AG08395 (cell line): ENCODE measurements at regions not wholly inside any gene's neighbourhood (a gene's known extent, or its start where the extent isn't known, plus 50 kb on each side); places are given as distances from the start of the nearest gene placed in this dataset.
"Not testable (repeated sequence)": the region's sequence is repeated elsewhere in the genome, so short reads cannot be mapped to it uniquely, and the experiment has no call there.

ENCODE experiments used
- DNase-seq: peaks from one replicate; pipeline ENCODE4 v3.0.0; 2012; ENCODE audit warnings: mixed read lengths, low spot score

DNA sequence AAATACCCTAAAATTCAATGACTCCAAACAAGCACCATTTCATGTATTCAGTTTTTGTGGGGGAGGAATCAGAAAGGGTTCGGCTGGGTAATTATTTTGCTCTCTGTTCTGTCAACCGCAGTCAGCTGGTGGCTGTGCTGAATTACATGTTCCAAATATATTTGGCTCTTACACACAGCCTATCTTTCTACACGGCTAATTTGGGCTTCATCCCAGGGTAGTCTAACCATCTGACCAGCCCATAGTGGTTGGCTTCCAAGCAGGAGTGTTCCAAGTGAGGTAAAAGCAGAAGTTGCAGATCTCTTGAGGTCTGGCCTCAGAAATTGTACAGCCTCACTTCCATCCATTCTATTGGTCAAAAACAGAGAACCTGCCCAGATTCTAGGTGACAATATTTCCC, 760.8 kb upstream of the SEMA6D start:
- no peak for DNase-seq

DNA sequence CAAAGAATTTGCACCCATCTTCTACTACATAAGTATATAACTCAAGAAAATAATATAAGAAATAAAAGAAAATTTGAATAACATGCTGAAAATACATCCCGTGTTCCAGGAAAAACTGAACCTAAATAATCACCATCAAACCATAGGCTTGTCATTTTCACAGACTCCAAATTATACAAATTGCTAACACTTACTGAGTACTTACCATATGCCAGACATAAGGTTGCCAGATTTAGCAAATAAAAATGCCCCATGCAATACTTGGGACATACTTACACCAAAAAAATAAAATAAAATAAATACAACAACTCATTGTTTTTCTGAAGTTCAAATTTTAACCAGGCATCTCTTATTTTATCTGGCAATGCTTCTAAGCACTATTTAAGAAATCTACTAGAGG, 760.4 kb upstream of the SEMA6D start:
- DNase-seq, result no peak

DNA sequence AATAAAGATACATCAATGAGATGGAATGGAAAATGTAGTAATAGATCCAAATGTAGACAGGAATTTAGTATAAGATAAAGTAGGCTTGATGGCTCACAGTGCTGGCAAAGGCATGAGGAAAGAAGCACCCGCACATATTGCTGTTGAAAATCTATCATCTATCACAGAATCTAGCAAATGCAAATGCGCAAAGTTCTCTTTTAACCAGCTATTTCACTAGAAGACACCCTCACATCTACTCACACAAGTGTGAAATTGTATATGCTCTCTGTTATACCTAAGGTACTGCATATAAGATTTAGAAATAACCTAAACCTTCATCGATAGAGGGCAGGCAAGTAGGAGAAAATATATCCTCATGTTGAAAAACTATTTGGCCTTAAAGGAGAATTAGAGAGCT, 756.7 kb upstream of the SEMA6D start:
- no peak for DNase-seq

DNA sequence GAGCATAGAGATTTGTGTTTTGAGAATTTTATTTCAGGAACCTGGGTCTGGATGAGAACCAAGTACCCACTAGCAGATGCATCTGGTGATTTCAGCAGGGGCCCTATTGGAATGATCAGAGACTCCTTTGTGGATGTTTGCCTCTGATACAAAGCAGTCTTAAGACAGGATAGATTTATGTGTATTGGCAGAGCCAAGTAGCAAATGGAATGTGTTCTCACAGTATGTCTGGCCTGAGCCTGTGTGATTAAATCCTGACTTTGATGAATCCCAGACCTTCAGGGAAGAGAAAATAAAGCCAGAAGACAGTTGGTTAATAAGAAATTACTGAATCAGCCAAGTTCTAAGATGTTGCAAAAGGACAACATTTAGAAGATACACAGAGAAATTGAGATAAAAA, 755.5 kb upstream of the SEMA6D start:
- no peak for DNase-seq

DNA sequence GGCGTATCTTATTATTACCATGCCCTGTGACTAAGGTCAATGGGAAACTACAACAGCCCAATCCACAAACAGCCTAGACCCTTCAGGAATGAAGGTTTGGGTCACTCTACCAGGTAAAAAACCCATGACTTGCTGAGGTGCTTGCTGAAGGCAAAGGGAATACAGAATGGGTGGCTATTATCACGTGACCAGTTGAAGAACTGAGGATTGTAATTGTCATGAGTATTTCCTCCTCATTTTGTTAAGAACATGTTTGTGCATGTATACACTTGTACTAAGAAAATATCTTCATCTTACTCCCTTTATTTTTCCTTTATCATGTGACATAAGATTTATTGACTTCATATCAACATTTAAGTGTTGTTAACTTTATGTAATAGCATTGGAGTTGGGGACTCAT, 729.2 kb upstream of the SEMA6D start:
- DNase-seq, result not testable (repeated sequence)

DNA sequence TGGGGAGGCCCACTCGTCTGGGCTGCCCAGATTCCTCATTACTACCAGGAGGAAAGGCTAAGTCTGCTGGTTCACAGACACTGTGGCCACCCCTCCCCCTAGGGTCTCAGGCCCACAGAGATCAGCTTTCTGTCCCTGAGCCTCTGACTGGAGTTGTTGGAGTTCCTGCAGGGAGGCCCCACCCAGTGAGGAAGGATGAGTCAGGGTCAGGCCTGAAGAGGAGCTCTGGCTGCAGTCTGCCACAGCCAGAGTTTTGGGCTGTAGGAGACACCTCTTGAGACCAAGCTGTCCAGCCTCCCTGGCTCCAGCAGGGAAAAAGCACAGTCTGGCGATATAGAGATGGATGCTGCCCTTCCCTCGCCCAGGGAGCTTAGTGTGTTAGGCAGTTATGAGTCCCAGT, 720.9 kb upstream of the SEMA6D start:
- DNase-seq, result no peak

DNA sequence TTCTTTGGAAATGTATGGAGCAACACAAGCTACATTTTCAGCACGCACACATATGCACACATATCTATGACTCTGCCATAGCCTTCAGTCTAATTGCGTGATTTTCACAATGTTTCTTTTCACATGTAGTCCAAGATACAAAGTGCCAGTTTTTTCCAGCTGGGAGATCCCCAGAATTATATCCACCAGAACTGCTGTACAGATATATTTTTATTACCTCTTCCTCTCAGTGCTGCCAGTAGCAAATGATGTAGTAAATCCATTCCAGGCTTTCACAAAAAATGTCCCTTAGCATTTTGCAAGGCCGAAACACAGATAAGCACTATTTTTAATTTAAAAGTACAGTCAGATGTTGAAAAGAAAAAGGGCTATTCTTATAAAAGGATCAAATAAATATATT, 719.8 kb upstream of the SEMA6D start:
- DNase-seq, result no peak

DNA sequence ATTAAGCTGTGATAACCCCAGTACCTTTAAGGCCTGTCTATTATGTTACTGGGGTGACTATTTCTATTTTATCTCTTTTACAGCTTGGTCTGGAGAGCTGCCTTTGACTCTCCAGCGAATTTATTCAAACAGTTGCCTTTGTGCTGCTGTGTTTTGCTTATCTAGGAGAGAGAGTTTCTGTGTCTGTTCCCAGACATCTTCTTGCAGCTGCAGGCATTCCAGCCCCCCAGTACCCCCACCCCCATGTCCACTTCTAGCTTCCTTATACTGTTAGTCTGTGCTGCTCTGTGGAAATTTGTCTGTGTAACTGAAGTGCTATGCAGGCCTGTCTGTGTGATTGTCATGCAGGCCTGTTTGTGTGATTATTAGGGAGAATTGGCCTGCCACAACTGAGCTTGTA, 713.7 kb upstream of the SEMA6D start:
- no peak for DNase-seq

DNA sequence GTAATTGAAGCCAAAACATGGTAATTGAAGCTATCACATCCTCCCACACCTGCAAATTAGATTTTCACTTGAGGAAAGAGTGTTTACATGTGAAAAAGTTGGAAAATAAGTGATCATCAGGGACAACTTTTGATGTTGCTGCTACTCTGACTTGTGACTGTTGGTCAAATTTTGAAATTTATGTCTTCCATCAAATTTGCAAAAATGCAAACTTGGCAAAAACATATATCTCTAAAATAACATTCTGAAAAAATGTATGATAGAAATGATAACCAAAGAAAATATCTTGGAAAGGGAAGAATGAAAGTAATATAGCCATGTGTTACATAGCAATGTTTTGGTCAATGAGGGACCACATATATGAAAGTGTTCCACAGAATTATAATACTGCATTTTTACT, 703.9 kb upstream of the SEMA6D start:
- no peak for DNase-seq

DNA sequence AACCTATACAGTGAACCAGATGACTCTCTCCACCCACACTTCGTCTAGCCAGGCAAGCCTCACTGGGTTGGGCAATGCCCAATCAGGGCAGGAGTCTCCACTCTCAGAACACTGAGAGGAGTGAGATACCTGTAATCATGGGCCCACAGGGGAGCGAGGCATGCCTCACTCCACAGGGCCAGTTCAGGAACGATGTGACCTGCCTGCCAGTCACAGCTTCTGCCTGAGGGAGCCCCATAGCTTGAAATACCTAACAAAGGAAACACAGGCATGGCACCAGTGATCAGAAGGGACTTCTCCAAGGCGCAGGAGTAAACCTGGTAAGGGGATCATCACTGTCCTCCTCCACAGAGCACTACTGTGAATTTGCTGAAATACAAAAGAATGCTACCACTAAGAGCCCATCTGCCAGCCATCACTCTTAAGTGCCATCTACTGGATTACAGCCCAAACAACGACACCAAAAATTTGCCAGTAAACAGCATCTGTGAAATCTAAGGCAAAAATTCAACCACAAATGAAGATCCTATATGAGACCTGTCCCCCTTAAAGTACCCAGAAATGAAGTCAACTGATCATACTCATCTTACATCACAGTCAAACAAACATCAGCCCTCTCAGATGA, 689.9 kb upstream of the SEMA6D start:
- no peak for DNase-seq

DNA sequence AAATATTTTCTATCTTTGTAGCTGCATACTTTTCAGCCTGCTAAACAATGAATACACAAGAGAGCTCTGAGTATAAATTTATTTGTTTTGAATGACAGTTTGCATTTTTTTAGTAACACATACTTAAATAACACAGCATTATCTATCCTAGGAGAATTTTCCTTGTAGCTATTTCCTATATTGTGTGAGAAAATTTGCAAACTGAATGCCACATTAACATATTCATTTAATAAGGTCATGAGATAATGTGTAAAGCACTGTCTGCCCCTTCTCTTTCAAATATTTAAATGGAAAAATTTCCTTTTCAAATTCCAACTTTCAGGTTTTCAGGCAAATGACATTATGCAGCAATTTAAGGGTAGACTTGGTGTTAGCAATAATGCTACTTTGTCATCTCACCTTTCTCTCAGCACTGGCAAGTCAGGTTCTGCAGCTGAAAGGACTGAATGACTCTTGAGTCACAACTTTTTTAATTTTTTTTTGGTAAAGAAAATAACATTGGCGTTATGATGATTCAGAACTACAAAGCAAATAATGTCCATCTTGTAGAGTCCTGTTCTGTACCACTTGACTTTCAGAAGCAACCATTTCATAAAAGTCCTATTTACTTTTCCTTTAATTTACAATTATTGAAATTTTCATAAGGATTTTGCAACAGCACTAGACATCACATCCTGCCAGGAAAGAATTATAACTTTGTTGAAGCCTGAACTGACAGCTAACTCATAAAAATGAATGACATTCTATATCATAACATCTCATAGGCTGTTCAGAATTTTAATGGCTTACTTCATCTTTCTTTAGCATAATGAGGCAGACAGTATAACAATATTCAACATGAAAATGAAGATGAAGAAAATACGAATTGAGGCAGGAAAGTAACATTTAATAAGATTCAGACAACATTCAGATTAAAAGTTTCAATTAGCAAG, 681.6 kb upstream of the SEMA6D start:
- DNase-seq, result no peak

DNA sequence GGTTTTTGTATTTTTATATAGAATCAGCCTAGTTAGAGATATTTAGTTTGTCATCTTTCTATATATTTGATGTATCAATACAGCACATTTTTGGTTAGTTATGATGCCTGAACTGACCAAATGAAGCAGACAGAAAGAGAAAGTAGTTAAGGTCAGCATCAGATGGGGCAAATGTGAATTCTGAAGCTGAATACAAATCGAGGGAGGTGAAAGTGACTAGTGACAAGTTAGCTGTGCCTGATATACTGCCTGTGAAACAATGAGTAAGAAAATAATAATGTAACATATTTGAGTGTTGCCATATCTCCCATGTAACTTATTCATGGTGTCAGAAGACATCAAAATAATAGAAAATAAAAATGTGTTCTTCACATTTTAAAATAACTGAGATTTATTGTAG, 680.3 kb upstream of the SEMA6D start:
- no peak for DNase-seq

DNA sequence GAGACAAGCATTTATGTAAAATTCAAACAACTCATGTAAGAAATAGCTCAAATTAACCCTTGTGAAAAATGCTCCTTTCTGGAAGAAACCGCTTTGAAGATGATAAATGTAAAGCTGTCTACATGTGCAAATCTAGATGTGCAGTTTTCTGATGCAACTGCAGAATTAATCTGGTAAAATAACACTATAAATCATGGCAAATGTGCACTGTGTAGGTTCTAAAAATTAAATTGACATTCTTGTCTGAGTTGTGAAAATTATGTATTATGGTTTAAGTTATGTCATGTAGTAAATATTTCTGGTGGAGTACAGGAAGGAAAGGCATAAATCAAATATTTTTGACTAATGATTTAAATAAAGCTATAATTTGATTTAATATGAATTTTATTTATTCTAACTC, 678.1 kb upstream of the SEMA6D start:
- no peak for DNase-seq

DNA sequence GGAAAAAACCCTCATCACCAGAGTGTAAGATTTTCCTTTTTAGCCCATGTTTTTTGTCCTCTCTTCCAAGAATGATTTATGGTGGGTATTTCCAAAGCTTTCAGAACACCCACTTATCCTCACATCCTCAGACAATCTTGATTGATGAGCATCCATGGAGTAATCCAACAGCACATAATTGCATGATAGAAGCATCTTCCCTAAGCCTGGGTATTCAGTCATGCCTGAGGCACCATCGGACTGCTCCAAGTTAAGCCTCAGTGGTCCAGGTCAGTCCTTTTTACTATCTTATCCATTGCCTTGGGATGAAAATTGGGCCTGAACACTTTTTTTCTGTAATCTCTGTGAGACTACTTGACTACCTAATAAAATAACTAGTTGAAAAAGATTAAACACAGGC, 676.0 kb upstream of the SEMA6D start:
- no peak for DNase-seq

DNA sequence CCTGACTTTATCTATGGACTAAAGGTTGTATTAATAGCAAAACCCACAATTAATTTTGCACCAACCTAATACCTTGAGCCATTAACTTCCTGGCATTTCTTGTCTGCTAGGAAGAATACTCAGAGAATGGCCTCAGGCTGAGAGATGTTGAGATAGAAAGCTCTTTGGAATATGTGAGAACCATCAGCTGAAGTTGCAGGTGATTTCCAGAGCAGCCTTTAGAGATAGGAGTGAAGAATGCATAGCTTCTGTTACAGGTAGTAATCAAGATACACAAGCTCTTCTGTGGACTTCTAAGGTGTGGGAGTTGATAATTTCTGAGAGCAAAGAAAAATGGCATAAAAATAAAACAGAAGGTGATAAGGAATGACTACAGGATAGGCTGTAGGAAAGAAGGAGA, 669.3 kb upstream of the SEMA6D start:
- DNase-seq, result not testable (repeated sequence)

DNA sequence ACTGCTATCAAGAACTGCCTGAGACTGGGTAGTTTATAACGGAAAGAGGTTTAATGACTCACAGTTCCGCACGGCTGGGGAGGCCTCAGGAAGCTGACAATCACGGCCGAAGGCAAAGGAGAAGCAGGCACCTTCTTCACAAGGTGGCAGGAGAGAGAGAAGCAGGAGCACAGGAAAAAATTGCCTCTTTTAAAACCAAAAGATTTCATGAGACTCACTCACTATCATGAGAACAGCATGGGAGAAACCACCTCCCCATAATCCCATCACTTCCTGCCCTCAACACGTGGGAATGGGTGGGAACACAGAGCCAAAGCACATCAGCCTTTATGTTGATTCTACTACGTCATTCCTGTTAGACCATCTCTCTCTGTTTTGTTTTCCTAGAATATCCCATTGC, 650.9 kb upstream of the SEMA6D start:
- no peak for DNase-seq

DNA sequence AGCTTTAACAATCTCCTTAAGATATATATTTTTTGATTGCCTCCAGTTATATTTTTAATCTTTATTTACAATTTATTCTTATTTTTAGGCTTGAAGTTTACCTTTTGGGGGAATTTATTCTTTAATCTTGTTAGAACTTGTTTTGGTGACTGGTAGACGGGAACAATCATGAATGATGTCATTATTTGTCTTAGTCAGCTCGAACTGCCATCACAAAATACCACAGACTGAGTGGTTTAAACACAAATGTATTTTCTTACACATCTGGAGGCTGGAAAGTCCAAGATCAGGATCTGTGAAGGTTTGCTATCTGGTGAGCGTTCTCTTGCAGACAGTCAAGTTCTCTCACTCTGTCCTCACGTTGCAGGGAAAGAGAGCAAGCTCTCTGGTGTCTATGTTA, 639.5 kb upstream of the SEMA6D start:
- DNase-seq, result not testable (repeated sequence)

DNA sequence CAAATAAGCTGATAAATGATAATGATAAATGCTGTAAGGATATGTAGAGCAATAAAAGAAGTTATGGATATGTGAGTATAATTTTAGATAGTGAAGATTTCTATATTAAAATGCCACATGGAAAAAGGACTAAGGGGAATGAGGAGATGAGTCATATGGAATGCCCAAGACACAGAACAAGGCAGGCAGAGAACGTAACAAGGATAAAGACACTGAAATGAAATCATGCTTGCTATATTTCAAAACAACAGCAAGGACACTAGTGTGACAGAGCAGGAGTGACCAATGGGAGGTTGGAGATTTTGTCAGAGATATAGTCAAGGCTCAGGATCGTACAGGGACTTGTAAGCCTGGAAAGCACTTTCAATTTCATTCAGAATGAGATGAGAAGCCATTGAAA, 621.5 kb upstream of the SEMA6D start:
- no peak for DNase-seq

DNA sequence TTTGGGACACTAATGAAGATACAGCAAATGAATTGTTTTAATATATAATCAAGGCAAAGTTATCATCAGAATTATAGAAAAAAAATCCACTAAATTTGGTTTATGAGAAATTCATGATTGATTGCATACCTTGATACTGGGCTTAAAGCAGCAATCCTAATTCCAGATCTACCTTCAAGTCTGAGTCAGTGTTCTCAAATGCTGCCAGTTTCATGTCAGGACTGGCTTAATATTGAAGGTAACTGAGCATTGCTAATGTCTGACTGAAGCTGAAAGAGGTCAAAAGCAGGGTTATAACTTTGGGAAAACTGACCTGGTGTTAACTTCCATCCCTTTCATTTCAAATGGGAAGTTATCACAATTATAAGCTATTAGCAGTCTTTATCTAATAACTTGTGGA, 618.8 kb upstream of the SEMA6D start:
- DNase-seq, result not testable (repeated sequence)

DNA sequence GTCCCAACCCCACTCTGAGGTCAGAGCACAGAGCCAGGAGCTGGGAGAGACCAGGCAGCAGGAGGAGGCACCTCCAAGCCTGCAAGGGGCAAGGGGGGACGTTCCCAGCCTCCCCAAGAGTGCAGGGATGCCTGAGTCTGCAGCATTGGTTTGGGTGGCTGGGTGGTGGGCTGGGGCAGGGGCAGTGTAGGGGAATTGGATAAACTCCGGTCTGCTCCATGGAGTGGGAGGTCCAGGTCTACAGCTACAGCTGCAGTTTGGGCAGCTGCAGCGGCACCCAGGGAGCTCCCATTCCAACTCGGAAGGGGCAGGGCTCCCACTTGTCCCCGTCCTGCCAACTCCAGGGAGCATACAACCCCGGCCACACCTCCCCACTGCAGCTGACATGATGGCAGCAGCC, 617.5 kb upstream of the SEMA6D start:
- DNase-seq, result not testable (repeated sequence)

DNA sequence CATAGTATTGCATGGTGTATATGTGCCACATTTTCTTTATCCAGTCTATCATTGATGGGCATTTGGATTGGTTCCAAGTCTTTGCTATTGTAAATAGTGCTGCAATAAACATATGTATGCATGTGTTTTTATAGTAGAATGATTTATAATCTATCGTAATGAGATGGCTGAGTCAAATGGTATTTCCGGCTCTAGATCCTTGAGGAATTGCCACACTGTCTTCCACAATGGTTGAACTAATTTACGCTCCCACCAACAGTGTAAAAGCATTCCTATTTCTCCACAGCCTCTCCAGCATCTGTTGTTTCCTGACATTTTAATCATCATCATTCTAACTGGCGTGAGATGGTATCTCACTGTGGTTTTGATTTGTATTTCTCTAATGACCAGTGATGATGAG, 608.5 kb upstream of the SEMA6D start:
- DNase-seq, result not testable (repeated sequence)

DNA sequence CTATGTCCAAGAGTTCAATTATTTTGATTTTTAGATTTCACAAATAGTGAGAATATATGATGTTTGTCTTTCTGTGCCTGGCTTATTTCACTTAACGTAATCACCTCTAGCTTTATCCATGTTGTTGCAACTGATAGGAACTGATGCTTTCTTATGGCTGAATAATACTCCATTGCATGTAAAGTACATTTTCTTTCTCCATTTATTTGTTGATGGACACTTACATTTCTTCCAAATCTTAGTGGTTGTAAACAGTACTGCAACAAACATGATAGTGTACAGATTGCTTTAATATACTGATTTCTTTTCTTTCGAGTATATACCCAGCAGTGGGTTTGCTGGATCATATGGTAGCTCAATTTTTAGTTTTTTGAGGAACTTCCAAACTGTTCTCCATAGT, 600.6 kb upstream of the SEMA6D start:
- no peak for DNase-seq

DNA sequence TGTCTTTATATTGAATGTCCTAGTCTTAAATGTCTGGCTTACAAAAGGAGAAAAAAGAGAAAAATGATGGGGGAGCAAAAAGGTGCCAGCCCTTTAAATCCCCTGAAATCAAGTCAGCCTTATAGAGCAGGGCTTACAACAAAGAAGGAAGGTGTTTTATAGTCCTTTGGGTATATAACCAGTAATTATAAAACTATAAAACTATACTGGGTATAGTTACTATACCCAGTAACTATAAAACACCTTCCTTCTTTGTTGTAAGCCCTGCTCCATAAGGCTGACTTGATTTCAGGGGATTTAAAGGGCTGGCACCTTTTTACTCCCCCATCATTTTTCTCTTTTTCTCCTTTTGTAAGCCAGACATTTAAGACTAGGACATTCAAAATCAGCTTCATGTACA, 598.0 kb upstream of the SEMA6D start:
- DNase-seq, result no peak
